HG03571 (cell line): ENCODE measurements at regions not wholly inside any gene's neighbourhood (a gene's known extent, or its start where the extent isn't known, plus 50 kb on each side); places are given as distances from the start of the nearest gene placed in this dataset.

Experiments
- ATAC-seq: cut with Tn5 transposase; IDR thresholded peaks from one replicate; pipeline ENCODE4 v1.9.1; 2021; ENCODE audit not compliant: unreplicated experiment

DNA sequence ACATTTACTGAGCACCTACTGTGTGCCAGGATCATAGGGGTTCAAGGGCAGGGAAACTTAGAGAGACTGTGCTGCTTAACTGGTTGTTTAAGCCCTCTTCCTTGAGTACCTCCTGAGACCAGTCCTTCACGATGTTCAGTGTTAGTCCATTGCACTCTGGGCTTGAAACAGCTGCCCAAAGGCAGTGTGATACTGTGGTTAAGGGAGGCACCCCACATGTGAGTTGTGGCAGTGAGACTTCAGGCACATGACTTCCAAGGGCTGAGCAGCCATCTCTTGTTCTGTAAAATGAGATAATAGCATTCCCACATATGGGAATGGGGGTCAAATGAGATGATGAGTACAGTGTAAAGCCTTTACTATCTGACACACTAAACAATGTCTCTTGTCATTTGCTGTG, 75.1 kb downstream of the LINGO1 start:
- no peak for ATAC-seq

- no peak for ATAC-seq
Measured at GRCh38 chr15:77557144-77557543, 75.6 kb downstream of the LINGO1 start.

- ATAC-seq: no peak
Measured at GRCh38 chr15:77556622-77557021, 76.1 kb downstream of the LINGO1 start.

DNA sequence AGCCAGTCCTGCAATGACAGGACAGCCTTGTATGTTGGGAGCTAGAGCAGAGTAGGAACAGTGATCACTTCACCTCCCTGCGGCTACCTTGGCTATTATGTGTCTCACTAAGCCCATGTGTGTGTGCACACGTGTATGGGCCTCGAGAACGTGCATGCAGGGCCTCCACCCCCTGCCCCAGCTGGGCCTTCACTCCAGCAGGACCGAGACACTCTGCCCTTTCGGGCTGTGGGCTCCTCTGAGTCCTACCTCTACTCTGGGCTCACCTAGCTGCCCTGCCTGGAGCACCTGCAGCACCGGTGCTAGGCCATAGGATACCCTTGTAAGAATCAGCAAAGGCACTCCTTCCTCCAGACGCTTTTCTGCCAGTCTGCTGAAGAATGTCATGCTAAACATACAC, 77.5 kb downstream of the LINGO1 start:
- no peak for ATAC-seq

- ATAC-seq: no peak
Measured at GRCh38 chr15:77554306-77555080, 78.2 kb downstream of the LINGO1 start.

GRCh38 chr15:77553695-77554094, 79.0 kb downstream of the LINGO1 start:
- no peak for ATAC-seq

- ATAC-seq: no peak
Measured at GRCh38 chr15:77553257-77553656, 79.5 kb downstream of the LINGO1 start.

DNA sequence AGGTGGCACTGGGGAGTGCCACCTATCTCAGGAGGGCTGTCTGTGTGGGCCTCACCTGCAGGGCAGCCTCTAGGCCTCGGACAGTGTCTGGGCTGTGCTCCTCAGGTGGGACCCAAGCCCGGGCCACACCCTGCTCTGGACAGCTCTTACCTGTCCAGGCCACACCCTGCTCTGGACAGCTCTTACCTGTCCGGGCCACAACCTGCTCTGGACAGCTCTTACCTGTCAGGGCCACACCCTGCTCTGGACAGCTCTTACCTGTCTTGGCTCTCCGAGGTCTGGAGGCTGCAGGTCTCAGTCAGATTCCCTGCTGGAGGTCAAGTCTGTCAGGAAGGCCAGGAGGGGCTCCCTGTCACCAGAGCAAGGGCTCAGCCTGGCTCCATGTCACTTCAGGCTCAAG, 80.6 kb downstream of the LINGO1 start:
- ATAC-seq: no peak

- ATAC-seq: no peak
Measured at GRCh38 chr15:77550301-77551251, 82.1 kb downstream of the LINGO1 start.

DNA sequence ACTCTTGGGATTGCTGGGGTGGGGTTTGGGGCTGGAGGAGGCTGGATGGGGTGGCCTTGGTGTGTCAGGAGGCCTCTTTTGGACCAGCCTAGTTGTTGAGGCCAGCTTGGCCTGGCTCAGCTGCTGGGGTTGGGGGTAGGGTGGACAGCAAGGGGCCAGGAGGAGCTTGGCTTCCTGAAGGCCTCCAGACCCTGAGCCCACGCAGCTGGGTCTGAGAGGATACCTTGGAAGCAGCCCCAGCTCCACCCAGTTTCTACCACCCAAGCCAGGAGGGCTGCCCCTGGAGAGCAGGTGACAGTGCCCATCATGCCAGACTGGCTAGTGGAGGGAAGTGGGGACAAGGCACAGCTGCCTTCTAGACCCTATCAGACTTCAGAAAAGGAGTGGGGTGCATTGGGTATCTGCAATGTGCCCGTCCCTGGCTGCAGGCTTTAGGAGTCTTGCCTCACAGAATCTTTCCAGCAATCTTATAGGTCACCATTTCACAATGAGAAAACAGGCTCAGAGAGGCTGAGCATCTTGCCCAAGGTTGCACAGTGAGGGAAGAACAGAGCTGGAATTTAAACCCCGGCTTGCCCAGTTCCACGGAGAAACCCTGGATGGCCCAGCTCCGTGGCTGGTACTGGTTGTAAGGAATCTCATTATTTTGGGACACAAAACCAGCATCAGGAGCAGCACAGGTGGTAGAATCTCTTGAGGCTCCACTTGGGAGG, 83.0 kb downstream of the LINGO1 start:
- no peak for ATAC-seq

DNA sequence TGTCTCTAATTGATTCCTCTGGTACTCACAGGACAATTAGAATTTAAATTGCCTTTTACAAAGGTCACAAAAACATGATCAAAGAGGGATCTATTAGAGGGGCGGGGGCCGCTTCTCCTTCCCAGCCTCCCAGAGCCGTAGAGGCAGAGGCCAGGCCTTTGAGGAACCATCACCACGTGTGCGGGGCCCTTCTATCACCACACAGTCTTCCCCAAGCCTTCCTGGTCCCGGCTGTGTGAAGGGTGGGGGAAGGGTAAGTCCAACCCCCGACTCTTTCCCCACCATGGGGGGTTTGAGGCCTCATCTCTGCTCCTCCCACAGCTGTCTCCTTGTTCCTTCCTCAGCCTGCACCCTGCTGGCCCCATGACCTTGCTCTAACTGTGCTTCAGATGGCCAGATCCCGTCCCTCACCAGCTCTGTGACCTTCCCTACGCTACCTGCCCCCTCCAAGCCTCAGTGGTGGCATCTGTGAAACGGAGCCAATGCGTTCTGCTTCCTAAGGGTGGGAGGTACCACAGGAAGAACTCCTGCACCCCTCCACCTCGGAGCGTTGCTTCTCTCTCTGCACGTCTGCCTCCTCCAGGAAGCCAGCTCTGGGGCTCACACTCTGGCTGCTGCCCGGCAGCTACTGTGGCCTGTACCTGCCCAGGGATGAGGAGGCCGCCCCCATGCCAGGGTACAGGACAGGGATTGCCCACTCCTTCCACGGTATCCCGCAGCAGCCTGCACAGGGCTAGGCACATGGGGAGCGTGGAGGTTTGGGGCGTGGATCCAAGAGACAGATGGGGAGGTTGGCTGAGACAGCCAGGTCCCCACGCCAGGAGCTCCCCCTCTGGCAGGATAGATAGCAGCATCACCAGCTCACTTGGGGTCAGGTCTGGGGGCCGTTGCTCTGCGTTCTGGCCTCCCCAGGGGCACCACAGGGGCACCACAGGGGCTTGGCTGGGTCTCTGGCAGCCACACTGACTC, 83.8 kb downstream of the LINGO1 start:
- ATAC-seq: no peak

- no peak for ATAC-seq
Measured at GRCh38 chr15:77547801-77548588, 84.7 kb downstream of the LINGO1 start.

GRCh38 chr15:77546870-77547269, 85.8 kb downstream of the LINGO1 start:
- ATAC-seq: no peak

- no peak for ATAC-seq
Measured at GRCh38 chr15:77546050-77546501, 86.6 kb downstream of the LINGO1 start.

- no peak for ATAC-seq
Measured at GRCh38 chr15:77545058-77545457, 87.7 kb downstream of the LINGO1 start.

GRCh38 chr15:77544162-77544561, 88.5 kb downstream of the LINGO1 start:
- ATAC-seq: no peak

DNA sequence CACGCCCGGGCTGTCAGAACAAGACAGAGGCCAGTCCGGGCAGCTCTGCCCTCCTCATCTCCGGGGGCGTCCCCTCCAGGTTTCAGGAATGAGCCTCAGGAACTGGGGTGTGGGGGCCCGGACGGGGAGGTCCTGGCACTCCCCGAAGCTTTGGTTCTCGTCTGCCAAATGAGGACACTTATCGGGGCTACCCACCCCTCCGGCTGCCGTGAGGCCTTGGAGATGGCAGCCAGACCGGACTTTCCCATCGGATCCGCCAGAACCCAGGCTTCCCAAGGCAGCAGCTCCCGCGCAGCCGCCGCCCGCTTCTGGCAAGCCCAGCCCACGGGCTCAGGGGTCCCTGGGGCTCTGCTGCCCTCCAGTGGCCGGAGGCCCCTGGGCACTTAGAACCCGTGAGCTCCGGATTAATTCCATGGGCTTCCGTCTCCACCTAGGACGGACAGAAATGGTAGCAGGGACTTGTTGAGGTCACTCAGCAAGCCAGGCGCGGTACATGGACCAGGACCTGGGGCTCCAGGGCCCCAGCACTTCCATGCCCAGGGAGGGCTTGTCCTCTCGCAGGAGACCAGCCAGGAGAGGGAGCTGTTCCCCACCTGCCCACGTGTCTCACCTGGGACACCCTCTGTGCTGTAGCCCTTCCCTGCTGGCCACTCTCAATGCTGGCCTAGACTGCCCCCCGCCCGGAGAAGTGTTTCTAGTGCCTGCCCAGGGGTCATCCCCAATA, 89.4 kb downstream of the LINGO1 start:
- ATAC-seq: peak; percentile 68

DNA sequence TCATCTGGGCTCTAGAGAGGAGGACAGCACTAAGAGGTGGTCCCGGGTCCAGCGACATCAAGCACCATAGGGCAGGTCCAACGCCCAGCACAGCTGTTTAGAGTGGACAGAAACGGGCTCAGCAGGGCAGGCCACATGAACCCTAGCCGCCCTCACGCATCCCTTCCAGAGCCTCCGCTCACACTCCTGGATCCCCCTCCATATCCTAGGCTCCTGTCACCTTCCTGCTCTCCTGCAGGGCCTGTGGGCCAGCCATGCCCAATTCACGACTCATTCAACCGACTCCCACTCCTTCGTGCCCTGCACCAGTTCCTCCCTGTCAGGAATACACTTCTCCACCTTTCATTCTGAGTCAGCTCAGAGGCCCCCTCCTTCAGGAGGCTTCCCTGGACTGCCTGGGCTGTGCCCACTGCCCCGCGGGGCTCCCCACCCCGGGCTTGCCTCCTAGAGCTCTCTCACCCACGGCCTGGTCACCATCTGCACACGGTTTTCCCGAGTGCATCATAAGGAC, 90.2 kb downstream of the LINGO1 start:
- ATAC-seq: no peak
